GM10248 (cell line): ENCODE measurements at regions not wholly inside any gene's neighbourhood (a gene's known extent, or its start where the extent isn't known, plus 50 kb on each side); places are given as distances from the start of the nearest gene placed in this dataset.

Source experiments
- CTCF ChIA-PET: fragments of 300-600 bp; sonication (Branson Sonifier 250); formaldehyde crosslinking; extraction: SDS; loops from one replicate; lab custom pipeline; 2021; ENCODE audit warnings: antibody characterized with exemption; lab: Yijun Ruan, JAX
- POLR2A ChIA-PET: fragments of 350-650 bp; sonication (Branson Sonifier 250); formaldehyde crosslinking; extraction: SDS; loops from one replicate; lab custom pipeline; 2020; ENCODE audit warnings: antibody characterized with exemption; lab: Yijun Ruan, JAX
- DNase-seq: peaks from one replicate; pipeline ENCODE4 v3.0.0; 2012; ENCODE audit errors: extremely low spot score
- TF ChIP-seq, protein P1 (sequence below): IDR thresholded peaks from 2 replicates; pipeline ENCODE4 v1.5.1; 2012; ENCODE audit warnings: mild to moderate bottlenecking, low read depth; ENCODE audit errors: extremely low read depth, missing control alignments, control extremely low read depth

DNA sequence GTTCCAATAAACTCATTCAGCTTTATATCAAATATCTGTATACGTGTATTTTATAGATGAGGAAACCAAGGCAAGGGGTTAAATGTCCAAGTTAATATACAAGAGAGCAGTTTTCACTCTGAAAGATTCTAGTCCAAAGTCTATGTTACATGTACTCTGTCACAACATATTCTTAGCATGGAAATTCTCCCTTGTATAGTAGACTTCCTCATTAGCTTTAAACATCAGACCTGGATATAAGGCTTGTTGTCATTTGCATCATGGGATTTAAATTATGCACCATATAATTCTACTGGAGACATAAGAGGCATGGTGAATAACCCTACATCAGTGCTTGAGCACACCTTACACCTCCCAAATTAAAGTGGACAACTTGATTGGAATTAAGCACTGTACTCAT lies 681.9 kb upstream of the CCDC179 start:
- no peak for DNase-seq
- CTCF ChIA-PET: interaction anchor here (0.9 to 1.9 kb wide), 2 partner anchors 9 to 31 kb away, joined by 3 to 4 read pairs; no protein-coding TSS in a partner anchor
- TF ChIP-seq, protein P1, sequence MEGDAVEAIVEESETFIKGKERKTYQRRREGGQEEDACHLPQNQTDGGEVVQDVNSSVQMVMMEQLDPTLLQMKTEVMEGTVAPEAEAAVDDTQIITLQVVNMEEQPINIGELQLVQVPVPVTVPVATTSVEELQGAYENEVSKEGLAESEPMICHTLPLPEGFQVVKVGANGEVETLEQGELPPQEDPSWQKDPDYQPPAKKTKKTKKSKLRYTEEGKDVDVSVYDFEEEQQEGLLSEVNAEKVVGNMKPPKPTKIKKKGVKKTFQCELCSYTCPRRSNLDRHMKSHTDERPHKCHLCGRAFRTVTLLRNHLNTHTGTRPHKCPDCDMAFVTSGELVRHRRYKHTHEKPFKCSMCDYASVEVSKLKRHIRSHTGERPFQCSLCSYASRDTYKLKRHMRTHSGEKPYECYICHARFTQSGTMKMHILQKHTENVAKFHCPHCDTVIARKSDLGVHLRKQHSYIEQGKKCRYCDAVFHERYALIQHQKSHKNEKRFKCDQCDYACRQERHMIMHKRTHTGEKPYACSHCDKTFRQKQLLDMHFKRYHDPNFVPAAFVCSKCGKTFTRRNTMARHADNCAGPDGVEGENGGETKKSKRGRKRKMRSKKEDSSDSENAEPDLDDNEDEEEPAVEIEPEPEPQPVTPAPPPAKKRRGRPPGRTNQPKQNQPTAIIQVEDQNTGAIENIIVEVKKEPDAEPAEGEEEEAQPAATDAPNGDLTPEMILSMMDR: no peak
- POLR2A ChIA-PET: no interaction called here

DNA sequence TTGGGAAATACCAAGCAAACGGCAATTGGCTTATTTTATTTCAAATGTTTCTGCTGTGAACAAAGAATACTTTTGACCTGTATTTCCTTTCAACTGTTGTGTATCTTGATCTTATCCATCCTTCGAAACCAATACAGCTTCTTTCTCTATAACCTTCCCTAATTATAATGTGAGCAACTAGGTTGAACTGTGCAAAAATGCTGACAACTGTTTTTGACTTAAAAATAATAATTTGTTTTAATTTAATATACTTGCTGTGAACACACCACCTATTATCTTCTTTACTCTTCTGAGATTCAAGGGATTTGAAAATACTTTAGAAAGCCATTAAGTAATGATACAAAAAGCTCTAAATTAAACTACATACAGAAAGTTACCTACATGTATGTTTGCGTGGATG lies 682.5 kb upstream of the CCDC179 start:
- CTCF ChIA-PET: interaction anchor here (1.9 kb wide), 1 partner anchor 32 kb away, joined by 4 read pairs; no protein-coding TSS in a partner anchor
- TF ChIP-seq, protein P1: no peak
- POLR2A ChIA-PET: no interaction called here
- no peak for DNase-seq

GRCh38 chr11:23543651-23544222 lies 683.5 kb upstream of the CCDC179 start:
- CTCF ChIA-PET: interaction anchor here (1.9 kb wide), 1 partner anchor 32 kb away, joined by 4 read pairs; no protein-coding TSS in a partner anchor
- TF ChIP-seq, protein P1: no peak
- POLR2A ChIA-PET: no interaction called here
- DNase-seq: no peak

- ChIA-PET POLR2A (no interaction called here), CTCF (interaction anchor here (1.0 kb wide), 1 partner anchor 13 kb away, joined by 3 read pairs; no protein-coding TSS in a partner anchor)
- no peak for DNase-seq
- TF ChIP-seq, protein P1: no peak
These were observed 691.4 kb upstream of the CCDC179 start for GRCh38 chr11:23551706-23552105.

GRCh38 chr11:23554002-23554401 lies 693.7 kb upstream of the CCDC179 start:
- DNase-seq: no peak
- TF ChIP-seq, protein P1: no peak
- POLR2A ChIA-PET: no interaction called here
- CTCF ChIA-PET: interaction anchor here (0.9 to 1.3 kb wide), 2 partner anchors 14 to 44 kb away, joined by 3 to 8 read pairs; no protein-coding TSS in a partner anchor

- ChIA-PET POLR2A (no interaction called here), CTCF (interaction anchor here (2.5 kb wide), 1 partner anchor 15 kb away, joined by 18 read pairs; no protein-coding TSS in a partner anchor)
- DNase-seq: no peak
- TF ChIP-seq, protein P1: no peak
These were observed 694.8 kb upstream of the CCDC179 start for GRCh38 chr11:23555085-23555484.
